ENCODE measurements at regions not wholly inside any gene's neighbourhood (a gene's known extent, or its start where the extent isn't known, plus 50 kb on each side); places are given as distances from the start of the nearest gene placed in this dataset.

- no peak overlapping the region for H2BK120ac ChIP-seq (ENCODE audit: low read depth, low read length)
- no peak overlapping the region for H4K5ac ChIP-seq (ENCODE audit: low read depth, low read length)
- no peak overlapping the region for H3K18ac ChIP-seq (ENCODE audit: low read depth, low read length)
- H3K79me1 ChIP-seq (ENCODE audit: low read depth in 1 of 2, low read length in 2 of 2), result no peaks in the 10 kb centered on the region
- TF ChIP-seq NFE2L2 (IDR thresholded peaks at IDR 0.05; ENCODE audit: low read depth, low read length) (no peak), RCOR1 (IDR thresholded peaks at IDR 0.05; ENCODE audit: insufficient replicate concordance, low read length) (no peak), SMC3 (IDR thresholded peaks at IDR 0.05; ENCODE audit: low read depth, low read length) (no peak), POLR2A (IDR thresholded peaks at IDR 0.05; ENCODE audit: low read depth, low read length) (no peak), CEBPB (IDR thresholded peaks at IDR 0.05; ENCODE audit: low read depth, low read length) (no peak), RFX5 (IDR thresholded peaks at IDR 0.05; ENCODE audit: low read depth, low read length) (no peak), MXI1 (IDR thresholded peaks at IDR 0.05; ENCODE audit: borderline replicate concordance, low read depth, low read length) (no peak), MAFK (IDR thresholded peaks at IDR 0.05; ENCODE audit: low read depth, low read length) (no peak), CHD1 (IDR thresholded peaks at IDR 0.05; ENCODE audit: low read depth, low read length) (no peak), USF2 (IDR thresholded peaks at IDR 0.05; ENCODE audit: low read depth, low read length) (no peak), FOS (IDR thresholded peaks at IDR 0.05; ENCODE audit: low read depth, low read length) (no peak), MAZ (IDR thresholded peaks at IDR 0.05; ENCODE audit: borderline replicate concordance, low read depth, low read length) (no peak), RAD21 (IDR thresholded peaks at IDR 0.05; ENCODE audit: low read length) (no peak), ELK1 (IDR thresholded peaks at IDR 0.05; ENCODE audit: borderline replicate concordance, low read depth, low read length) (no peak), BHLHE40 (IDR thresholded peaks at IDR 0.05; ENCODE audit: low read depth, low read length) (no peak)
- TF ChIP-seq, protein P1, sequence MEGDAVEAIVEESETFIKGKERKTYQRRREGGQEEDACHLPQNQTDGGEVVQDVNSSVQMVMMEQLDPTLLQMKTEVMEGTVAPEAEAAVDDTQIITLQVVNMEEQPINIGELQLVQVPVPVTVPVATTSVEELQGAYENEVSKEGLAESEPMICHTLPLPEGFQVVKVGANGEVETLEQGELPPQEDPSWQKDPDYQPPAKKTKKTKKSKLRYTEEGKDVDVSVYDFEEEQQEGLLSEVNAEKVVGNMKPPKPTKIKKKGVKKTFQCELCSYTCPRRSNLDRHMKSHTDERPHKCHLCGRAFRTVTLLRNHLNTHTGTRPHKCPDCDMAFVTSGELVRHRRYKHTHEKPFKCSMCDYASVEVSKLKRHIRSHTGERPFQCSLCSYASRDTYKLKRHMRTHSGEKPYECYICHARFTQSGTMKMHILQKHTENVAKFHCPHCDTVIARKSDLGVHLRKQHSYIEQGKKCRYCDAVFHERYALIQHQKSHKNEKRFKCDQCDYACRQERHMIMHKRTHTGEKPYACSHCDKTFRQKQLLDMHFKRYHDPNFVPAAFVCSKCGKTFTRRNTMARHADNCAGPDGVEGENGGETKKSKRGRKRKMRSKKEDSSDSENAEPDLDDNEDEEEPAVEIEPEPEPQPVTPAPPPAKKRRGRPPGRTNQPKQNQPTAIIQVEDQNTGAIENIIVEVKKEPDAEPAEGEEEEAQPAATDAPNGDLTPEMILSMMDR (conservative IDR thresholded peaks at IDR 0.05; ENCODE audit: low read depth, low read length), result no peak
- H3K9me1 ChIP-seq (ENCODE audit: insufficient read depth, low read length), result no peaks in the 10 kb centered on the region
- no peak overlapping the region for H3K23ac ChIP-seq (ENCODE audit: low read depth, low read length)
- no peak overlapping the region for H4K8ac ChIP-seq (ENCODE audit: low read depth in 2 of 2, low read length in 2 of 2)
- H3K14ac ChIP-seq (replicated peaks; ENCODE audit: low read depth, low read length), result no peak overlapping the region
- H3K4me3 ChIP-seq (ENCODE audit: insufficient read depth, low read depth, low read length), result no peak overlapping the region
- no peak overlapping the region for H2BK20ac ChIP-seq (ENCODE audit: low read depth, low read length)
- H4K20me1 ChIP-seq (ENCODE audit: insufficient read depth, low read length), result no peaks in the 10 kb centered on the region
- in situ Hi-C loops (cut with MboI; ENCODE audit: low sequenced_read_pairs) (no loop called here), intact Hi-C loops (cut with micrococcal nuclease) (no loop called here), dilution Hi-C loops (cut with HindIII; ENCODE audit: low sequenced_read_pairs, unreplicated experiment) (no loop called here)
- H2BK15ac ChIP-seq (ENCODE audit: low read depth, low read length), result no peak overlapping the region
- no peak overlapping the region for H3K4me2 ChIP-seq (ENCODE audit: low read depth, low read length)
- DNase-seq, result no peak
- H2AK5ac ChIP-seq (ENCODE audit: low read depth, low read length), result no peak overlapping the region
- ATAC-seq (ENCODE audit: low read depth), result no peak
- H2AFZ ChIP-seq (replicated peaks; ENCODE audit: low read length, poor library complexity), result no peak overlapping the region
- no peak overlapping the region for H2BK5ac ChIP-seq (ENCODE audit: low read depth, low read length, poor library complexity, severe bottlenecking)
- no peak overlapping the region for H4K91ac ChIP-seq (ENCODE audit: insufficient read depth, low read depth, low read length)
- ChIA-PET POLR2A (ENCODE audit: unreplicated experiment) (no interaction called here), CTCF (interaction anchor here (0.6 kb wide), 1 partner anchor 18 kb away, joined by 10 read pairs; no protein-coding TSS in a partner anchor)
- no peaks in the 10 kb centered on the region for H3K9me3 ChIP-seq (ENCODE audit: control insufficient read depth, insufficient read depth, low read length)
- H3K4ac ChIP-seq (ENCODE audit: low read depth, low read length), result no peak overlapping the region
- no peak overlapping the region for H2AK9ac ChIP-seq (replicated peaks; ENCODE audit: low read depth, low read length, poor library complexity)
- H3K36me3 ChIP-seq (ENCODE audit: control insufficient read depth, insufficient read depth, low read length), result no peaks in the 10 kb centered on the region
- H3K9ac ChIP-seq (ENCODE audit: low read depth, low read length), result no peak overlapping the region
- no peak overlapping the region for H3K27ac ChIP-seq (ENCODE audit: insufficient read depth, low read length)
- H3K27me3 ChIP-seq (ENCODE audit: control insufficient read depth, insufficient read depth, low read length), result no peaks in the 10 kb centered on the region
- BruUV-seq (replicated peaks), result no TSS peak
- H3K56ac ChIP-seq (ENCODE audit: extremely low read depth, insufficient read depth, low read length), result no peak overlapping the region
- 0% methylated on average over 1 of the region's 3 CpGs; no CpG with 5 or more reads in 1 of the 2 experiments for WGBS, 2 experiments (ENCODE audit: extremely low coverage in 2 of 2, insufficient read length in 1 of 2)
- no peaks in the 10 kb centered on the region for H3K4me1 ChIP-seq (ENCODE audit: control insufficient read depth, insufficient read depth, low read length)
Measured at GRCh38 chr3:30455840-30456239, 150.6 kb upstream of the TGFBR2 start.

Measured in IMR-90 (cell line).